ENCODE measurements at regions not wholly inside any gene's neighbourhood (a gene's known extent, or its start where the extent isn't known, plus 50 kb on each side); places are given as distances from the start of the nearest gene placed in this dataset.

GRCh38 chr15:95565690-95566089 is 764.8 kb upstream of the NR2F2 start:
- no peak for TF ChIP-seq POLR2AphosphoS5 (IDR thresholded peaks at IDR 0.05; ENCODE audit: low read depth, low read length)
- no peak for TF ChIP-seq POLR2A (IDR thresholded peaks at IDR 0.05; ENCODE audit: low read depth, low read length)
- TF ChIP-seq SPI1 (IDR thresholded peaks at IDR 0.05; ENCODE audit: low read depth, low read length) = no peak
- TF ChIP-seq PAX5 (IDR thresholded peaks at IDR 0.05; ENCODE audit: insufficient read depth, low read length, severe bottlenecking) = no peak
- no peak for TF ChIP-seq TAF1 (IDR thresholded peaks at IDR 0.05; ENCODE audit: low read depth, low read length)
- TF ChIP-seq POU2F2 (IDR thresholded peaks at IDR 0.05; ENCODE audit: low read depth, low read length) = no peak

Data from GM12891 (cell line).